ENCODE measurements at regions not wholly inside any gene's neighbourhood (a gene's known extent, or its start where the extent isn't known, plus 50 kb on each side); places are given as distances from the start of the nearest gene placed in this dataset.

DNA sequence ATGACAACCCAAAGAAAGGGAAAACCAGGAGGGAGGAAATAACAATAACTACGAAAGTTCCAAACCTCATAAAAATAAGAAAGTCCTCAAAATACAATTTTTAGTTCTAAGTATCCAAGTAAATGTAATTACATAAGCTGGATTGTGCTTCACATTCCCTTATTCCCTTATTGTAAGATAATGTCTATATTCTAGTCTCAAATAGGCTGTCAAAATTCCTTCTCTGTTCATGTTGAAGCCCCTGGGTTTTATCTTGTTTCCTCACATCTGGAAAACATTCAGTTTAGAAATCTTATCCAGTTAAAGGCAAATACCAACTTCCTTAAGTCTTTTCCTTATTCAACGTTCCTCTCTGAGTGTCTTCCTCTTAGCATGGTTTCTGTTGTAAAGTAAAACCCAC lies 282.3 kb downstream of the CD109 start:
- Histone ChIP-seq H3K9ac (ENCODE audit: insufficient read depth, low read depth, low read length) (no peak overlapping the region), H2AFZ (ENCODE audit: low read length) (no peak overlapping the region), H3K27me3 (ENCODE audit: control insufficient read depth in 1 of 2, insufficient read depth in 2 of 2, low read length in 2 of 2) (no peaks in the 10 kb centered on the region), H3K27ac (ENCODE audit: extremely low read length, insufficient read depth, low read length) (no peak overlapping the region), H3K4me2 (ENCODE audit: low read depth, low read length) (no peak overlapping the region), H3K79me2 (ENCODE audit: insufficient read depth, low read length) (no peaks in the 10 kb centered on the region), H3K4me3 (replicated peaks in 1 of 3; ENCODE audit: insufficient read depth in 1 of 3, low read depth in 2 of 3, low read length in 3 of 3) (no peak overlapping the region), H4K20me1 (ENCODE audit: insufficient read depth, low read length) (no peaks in the 10 kb centered on the region), H3K36me3 (replicated peaks in 1 of 2; ENCODE audit: control insufficient read depth in 1 of 2, insufficient read depth in 2 of 2, low read length in 2 of 2) (no peaks in the 10 kb centered on the region), H3K4me1 (ENCODE audit: insufficient read depth, low read length) (no peaks in the 10 kb centered on the region), H3K9me3 (ENCODE audit: low read length) (peaks cover 10% of the 10 kb centered on the region; the same call in 1 of the 2 replicates)
- POLR2A ChIA-PET: no interaction called here
- CTCF ChIA-PET (ENCODE audit: low intra/inter-chr PET ratio, low total read pairs): no interaction called here
- DNase-seq (ENCODE audit: low spot score): no peak
- no peak for FAIRE-seq
- BruUV-seq (replicated peaks): no TSS peak
- ATAC-seq: no peak
- intact Hi-C loops (cut with micrococcal nuclease; ENCODE audit: unreplicated experiment) (no loop called here), in situ Hi-C loops (cut with HindIII; ENCODE audit: extremely low pct_ligation_motif_present, low pct_unique_long_range_greater_than_20kb) (no loop called here)
- WGBS (ENCODE audit: low lambda C conversion rate): 1% methylated on average over 2 of the region's 2 CpGs
- TF ChIP-seq ZNF543 (CRISPR knock-in tag; IDR thresholded peaks at IDR 0.05) (no peak), ZNF773 (CRISPR knock-in tag; IDR thresholded peaks at IDR 0.05; ENCODE audit: borderline replicate concordance) (no peak), ZNF674 (CRISPR knock-in tag; IDR thresholded peaks at IDR 0.05; ENCODE audit: low read depth) (no peak), ZNF780A (CRISPR knock-in tag; IDR thresholded peaks at IDR 0.05) (no peak), FOXO1 (CRISPR knock-in tag; IDR thresholded peaks at IDR 0.05) (no peak), NR2F2 (IDR thresholded peaks at IDR 0.05; ENCODE audit: borderline replicate concordance, low read depth) (no peak), ZNF337 (CRISPR knock-in tag; IDR thresholded peaks at IDR 0.05; ENCODE audit: borderline replicate concordance, low read depth) (no peak), ZMYM2 (CRISPR knock-in tag; IDR thresholded peaks at IDR 0.05) (no peak), NKX3-1 (CRISPR knock-in tag; IDR thresholded peaks at IDR 0.05) (no peak), ZNF720 (CRISPR knock-in tag; IDR thresholded peaks at IDR 0.05) (no peak)
- TF ChIP-seq, protein P1, sequence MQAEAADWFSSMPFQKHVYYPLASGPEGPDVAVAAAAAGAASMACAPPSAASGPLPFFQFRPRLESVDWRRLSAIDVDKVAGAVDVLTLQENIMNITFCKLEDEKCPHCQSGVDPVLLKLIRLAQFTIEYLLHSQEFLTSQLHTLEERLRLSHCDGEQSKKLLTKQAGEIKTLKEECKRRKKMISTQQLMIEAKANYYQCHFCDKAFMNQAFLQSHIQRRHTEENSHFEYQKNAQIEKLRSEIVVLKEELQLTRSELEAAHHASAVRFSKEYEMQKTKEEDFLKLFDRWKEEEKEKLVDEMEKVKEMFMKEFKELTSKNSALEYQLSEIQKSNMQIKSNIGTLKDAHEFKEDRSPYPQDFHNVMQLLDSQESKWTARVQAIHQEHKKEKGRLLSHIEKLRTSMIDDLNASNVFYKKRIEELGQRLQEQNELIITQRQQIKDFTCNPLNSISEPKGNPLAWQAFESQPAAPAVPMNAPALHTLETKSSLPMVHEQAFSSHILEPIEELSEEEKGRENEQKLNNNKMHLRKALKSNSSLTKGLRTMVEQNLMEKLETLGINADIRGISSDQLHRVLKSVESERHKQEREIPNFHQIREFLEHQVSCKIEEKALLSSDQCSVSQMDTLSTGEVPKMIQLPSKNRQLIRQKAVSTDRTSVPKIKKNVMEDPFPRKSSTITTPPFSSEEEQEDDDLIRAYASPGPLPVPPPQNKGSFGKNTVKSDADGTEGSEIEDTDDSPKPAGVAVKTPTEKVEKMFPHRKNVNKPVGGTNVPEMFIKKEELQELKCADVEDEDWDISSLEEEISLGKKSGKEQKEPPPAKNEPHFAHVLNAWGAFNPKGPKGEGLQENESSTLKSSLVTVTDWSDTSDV (CRISPR knock-in tag; IDR thresholded peaks at IDR 0.05): no peak
- TF ChIP-seq, protein P2, sequence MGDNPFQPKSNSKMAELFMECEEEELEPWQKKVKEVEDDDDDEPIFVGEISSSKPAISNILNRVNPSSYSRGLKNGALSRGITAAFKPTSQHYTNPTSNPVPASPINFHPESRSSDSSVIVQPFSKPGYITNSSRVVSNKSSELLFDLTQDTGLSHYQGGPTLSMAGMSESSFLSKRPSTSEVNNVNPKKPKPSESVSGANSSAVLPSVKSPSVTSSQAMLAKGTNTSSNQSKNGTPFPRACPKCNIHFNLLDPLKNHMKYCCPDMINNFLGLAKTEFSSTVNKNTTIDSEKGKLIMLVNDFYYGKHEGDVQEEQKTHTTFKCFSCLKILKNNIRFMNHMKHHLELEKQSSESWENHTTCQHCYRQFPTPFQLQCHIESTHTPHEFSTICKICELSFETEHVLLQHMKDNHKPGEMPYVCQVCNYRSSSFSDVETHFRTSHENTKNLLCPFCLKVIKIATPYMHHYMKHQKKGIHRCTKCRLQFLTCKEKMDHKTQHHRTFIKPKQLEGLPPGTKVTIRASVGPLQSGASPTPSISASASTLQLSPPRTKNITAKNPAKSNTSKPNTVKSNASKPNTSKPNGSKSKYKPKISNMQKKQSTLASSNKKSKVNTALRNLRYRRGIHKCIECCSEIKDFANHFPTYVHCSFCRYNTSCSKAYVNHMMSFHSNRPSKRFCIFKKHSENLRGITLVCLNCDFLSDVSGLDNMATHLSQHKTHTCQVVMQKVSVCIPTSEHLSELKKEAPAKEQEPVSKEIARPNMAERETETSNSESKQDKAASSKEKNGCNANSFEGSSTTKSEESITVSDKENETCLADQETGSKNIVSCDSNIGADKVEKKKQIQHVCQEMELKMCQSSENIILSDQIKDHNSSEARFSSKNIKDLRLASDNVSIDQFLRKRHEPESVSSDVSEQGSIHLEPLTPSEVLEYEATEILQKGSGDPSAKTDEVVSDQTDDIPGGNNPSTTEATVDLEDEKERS (CRISPR knock-in tag; IDR thresholded peaks at IDR 0.05): no peak
- TF ChIP-seq, protein P3, sequence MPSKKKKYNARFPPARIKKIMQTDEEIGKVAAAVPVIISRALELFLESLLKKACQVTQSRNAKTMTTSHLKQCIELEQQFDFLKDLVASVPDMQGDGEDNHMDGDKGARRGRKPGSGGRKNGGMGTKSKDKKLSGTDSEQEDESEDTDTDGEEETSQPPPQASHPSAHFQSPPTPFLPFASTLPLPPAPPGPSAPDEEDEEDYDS (CRISPR knock-in tag; IDR thresholded peaks at IDR 0.05): no peak
- TF ChIP-seq, protein P4, sequence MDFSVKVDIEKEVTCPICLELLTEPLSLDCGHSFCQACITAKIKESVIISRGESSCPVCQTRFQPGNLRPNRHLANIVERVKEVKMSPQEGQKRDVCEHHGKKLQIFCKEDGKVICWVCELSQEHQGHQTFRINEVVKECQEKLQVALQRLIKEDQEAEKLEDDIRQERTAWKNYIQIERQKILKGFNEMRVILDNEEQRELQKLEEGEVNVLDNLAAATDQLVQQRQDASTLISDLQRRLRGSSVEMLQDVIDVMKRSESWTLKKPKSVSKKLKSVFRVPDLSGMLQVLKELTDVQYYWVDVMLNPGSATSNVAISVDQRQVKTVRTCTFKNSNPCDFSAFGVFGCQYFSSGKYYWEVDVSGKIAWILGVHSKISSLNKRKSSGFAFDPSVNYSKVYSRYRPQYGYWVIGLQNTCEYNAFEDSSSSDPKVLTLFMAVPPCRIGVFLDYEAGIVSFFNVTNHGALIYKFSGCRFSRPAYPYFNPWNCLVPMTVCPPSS (IDR thresholded peaks at IDR 0.05): no peak
- TF ChIP-seq, protein P5, sequence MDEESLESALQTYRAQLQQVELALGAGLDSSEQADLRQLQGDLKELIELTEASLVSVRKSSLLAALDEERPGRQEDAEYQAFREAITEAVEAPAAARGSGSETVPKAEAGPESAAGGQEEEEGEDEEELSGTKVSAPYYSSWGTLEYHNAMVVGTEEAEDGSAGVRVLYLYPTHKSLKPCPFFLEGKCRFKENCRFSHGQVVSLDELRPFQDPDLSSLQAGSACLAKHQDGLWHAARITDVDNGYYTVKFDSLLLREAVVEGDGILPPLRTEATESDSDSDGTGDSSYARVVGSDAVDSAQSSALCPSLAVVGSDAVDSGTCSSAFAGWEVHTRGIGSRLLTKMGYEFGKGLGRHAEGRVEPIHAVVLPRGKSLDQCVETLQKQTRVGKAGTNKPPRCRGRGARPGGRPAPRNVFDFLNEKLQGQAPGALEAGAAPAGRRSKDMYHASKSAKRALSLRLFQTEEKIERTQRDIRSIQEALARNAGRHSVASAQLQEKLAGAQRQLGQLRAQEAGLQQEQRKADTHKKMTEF (CRISPR knock-in tag; IDR thresholded peaks at IDR 0.05): no peak
- TF ChIP-seq, protein P6, sequence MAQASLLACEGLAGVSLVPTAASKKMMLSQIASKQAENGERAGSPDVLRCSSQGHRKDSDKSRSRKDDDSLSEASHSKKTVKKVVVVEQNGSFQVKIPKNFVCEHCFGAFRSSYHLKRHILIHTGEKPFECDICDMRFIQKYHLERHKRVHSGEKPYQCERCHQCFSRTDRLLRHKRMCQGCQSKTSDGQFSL (CRISPR knock-in tag; IDR thresholded peaks at IDR 0.05): no peak

All from HepG2 (cell line).